ENCODE measurements at regions not wholly inside any gene's neighbourhood (a gene's known extent, or its start where the extent isn't known, plus 50 kb on each side); places are given as distances from the start of the nearest gene placed in this dataset.

DNA sequence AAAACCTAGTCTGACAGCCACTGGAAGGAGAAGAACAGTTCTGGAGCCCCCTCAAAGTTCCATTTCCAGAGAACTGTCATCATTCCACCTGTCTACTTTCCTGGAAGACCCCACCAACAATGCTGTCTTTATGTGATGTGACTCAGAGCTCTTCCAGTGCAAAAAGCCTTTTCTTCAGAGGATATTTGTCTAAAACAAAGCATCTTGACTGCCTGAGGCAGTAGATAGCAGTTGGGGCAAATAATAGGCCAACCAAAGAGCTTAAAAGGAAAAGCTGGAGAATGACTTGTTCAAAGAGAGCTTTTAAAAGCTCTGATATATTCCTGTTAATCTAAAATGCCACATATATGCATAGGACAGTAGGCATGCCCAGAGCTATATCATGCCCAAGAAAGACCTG is 62.6 kb downstream of the MIS18A start:
- DNase-seq (ENCODE audit: low spot score) = no peak

DNA sequence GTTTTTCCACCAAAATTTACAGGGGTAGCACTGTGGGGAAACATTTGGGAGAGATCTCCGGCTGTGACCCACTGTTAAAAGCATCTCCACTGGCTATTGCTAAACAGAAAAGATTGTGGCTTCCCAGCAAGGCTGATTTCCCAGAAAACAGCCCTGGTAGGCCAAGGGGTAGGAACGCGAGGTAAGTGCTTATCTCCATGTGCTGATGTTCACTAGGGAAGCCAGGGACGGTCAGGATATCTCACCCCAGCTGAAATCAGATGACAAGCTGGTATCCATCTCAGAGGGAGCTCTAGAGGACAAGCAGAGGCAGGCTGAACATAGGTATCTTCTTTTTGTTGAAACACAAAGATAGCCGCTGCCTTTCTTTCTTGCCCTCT is 63.6 kb downstream of the MIS18A start:
- DNase-seq (ENCODE audit: low spot score) = no peak

- no peak for DNase-seq (ENCODE audit: low spot score)
Measured at GRCh38 chr21:32214654-32215305, 64.1 kb downstream of the MIS18A start.

DNA sequence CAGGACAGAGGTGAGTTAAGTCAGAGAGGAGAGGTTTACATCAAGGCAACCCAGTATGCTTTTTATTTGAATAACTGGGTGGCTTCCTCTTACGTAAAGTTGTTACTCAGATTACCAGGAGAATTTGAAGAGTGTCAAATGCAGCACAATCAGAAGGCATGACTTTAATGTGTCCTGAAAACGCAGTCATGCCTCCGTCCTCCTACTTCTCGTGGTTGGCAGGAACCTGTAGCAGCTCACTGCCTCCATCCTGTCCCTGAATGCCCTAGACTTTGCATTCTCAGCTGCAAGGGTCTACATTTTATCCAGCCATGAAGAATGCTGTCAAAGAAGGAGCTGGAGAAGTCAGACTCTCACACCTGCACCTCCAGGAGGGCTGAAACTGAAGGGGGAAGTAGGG is 66.7 kb downstream of the MIS18A start:
- DNase-seq (ENCODE audit: low spot score) = no peak

DNA sequence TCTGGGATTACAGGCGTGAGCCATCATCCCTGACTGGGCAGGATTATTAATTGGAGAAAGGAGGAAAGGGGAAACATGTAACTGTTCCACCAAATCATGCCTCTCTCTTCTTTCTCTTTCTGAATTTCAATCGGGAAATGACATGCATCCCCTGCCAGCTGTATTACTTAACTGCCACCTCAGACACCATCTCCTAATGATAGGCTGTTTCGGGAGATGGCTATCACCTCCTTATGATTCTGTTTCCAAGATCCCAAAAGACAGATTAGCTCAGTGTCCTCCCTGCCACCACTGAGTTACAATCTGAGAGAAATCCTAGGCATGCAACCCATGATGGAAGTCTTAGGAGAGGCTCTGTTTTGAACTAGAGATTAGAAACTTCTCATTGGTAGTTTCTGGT is 67.5 kb downstream of the MIS18A start:
- no peak for DNase-seq (ENCODE audit: low spot score)

- no peak for DNase-seq (ENCODE audit: low spot score)
Measured at GRCh38 chr21:32209580-32209979, 69.3 kb downstream of the MIS18A start.

DNA sequence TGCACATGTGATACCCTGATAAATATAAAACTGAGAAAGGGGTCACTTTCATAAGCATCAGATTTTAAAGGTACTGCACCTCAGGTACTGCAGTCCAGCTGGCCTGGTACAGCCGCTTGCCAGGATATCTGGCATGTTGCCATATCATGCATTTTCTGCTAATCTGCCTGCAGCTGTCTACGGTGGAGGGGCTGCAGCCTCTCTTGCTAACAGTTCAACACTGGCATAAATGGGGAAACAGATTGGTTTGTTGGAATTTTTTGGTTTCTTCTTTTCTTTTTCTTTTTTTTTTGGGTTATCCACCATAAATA is 71.5 kb downstream of the MIS18A start:
- DNase-seq (ENCODE audit: low spot score) = no peak

GRCh38 chr21:32206631-32207405 is 72.0 kb downstream of the MIS18A start:
- no peak for DNase-seq (ENCODE audit: low spot score)

GRCh38 chr21:32203877-32204480 is 74.9 kb downstream of the MIS18A start:
- no peak for DNase-seq (ENCODE audit: low spot score)

DNA sequence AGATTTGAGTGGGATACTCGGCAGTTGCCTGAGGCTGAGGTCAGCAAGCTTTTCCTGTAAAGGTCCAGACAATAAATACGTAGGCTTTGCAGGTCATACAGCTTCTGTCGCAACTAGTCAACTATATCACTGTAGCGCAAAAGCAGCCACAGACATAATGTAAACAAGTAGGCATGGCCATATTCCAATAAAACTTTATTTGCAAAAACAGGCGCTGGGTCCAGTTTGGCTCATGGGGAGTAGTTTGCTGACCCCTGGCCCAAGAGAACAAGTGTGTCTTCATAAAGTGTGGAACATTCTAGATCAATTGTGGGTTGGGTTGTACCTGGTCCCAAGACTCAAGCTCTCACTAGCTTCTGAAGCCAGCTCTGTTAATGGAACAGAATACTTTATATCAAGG is 78.8 kb downstream of the MIS18A start:
- DNase-seq (ENCODE audit: low spot score) = no peak

DNA sequence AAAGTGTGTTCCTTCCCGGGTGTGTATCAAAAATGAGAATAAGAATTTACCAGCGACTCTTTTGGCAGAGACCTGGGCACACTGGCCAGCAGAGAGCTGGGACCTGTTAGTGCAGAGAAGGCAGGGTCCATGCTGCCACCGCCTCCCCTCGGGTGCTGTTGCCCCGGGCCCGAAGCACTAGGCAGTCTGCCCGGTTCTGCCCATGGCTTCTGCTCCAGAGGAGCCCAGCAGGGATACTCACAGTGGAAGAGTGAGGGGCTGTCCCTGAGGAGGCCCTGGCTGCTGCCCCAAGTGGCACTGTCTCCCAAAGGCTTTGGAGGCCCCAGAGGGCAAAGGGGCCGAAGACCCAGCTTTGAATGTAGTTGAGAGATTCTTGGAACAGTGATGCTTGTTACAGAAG is 80.5 kb downstream of the MIS18A start:
- DNase-seq (ENCODE audit: low spot score) = no peak

DNA sequence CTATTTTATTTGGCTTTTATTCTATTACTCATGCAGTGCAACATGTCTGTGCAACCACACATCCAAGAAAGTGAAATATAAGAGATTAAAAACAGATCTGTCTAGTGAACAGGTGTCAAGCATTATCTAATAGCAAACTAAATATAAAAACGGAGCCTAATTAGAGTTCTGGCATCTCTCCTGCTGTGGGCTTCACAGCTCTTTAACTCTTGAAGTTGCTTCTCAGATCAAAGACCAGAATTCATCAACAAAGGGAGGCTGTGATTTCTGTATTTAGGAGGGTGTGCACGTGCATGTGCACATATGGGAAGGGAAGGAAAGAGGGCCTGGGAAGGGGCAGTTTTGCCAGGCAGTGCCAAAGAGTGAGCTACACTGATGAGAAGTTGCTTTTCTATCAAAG is 81.0 kb downstream of the MIS18A start:
- no peak for DNase-seq (ENCODE audit: low spot score)

DNA sequence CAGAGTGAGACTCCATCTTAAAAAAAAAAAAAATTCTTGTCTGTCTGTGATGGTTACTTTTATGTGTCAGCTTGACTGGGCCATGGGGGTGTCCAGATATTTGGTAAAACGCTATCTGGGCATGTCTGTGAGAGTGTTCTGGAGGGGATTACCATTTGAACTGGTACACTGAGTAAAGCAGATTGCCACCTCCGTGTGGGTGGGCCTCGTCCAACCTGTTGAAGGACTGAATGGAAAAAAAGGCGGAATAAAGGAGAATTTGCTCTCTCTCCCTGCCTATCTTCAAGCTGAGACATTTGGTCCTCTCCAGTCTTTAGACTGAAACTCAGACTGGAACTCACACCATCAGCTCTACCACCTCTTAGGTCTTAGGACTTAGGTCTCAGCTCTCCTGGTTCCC is 82.8 kb downstream of the MIS18A start:
- DNase-seq (ENCODE audit: low spot score) = no peak

DNA sequence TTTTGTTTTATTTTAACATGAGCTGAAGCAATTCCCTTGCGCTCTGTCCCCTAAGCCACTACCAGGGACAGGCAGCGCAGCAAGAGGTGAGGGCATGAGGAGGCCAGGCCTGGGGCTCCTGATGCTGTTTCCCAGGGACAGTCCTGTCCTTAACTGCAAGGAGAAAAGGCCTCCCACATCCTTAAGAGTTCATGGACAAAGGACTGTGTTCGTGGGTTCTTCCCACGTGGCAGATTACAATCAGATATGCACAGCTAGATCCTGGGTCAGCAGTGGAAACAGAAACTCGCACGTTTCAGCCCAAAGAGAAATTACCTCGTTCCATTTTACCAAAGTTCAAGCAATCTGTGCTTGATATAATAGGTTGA is 85.8 kb downstream of the MIS18A start:
- no peak for DNase-seq (ENCODE audit: low spot score)

- DNase-seq (ENCODE audit: low spot score) = no peak
Measured at GRCh38 chr21:32192291-32193097, 86.4 kb downstream of the MIS18A start.

GRCh38 chr21:32190493-32191144 is 88.2 kb downstream of the MIS18A start:
- DNase-seq (ENCODE audit: low spot score) = no peak

DNA sequence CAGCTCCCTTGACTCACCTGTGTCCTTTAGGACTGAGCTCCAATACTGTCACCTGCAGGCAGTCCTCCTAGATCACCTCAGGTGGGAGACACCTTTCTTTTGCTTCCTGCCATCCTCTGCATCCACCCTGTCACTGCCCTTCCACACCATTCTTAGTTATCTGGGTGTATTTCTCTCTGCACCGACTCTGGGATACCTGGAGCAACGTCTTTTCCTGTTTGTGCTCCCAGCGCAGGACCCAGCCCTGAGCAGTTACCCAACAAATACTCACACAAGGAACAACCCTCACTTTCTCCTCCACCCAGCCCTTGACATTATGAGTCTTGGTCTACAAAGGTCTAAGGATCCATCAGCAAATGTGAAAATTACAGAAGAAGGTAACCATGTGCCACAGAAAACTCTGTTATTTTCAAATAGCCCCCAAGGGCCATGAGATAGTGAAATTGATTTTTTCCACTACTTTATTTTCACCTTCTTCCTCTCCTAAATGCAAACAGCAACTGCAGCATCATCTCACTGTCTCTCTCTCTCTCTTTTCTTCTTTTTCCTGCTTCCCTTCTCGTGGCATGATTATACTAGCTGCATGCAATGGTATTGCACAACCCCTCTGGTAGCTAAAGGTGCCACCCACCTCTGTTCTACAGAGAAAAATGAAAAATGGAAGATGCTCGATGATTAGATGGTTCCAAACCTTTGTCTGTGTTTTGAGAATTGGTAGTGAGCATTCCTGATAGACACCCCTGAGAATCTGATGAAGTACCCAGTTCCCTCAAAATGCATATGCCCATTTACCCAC is 89.0 kb downstream of the MIS18A start:
- peak; percentile 31 for DNase-seq (ENCODE audit: low spot score)

DNA sequence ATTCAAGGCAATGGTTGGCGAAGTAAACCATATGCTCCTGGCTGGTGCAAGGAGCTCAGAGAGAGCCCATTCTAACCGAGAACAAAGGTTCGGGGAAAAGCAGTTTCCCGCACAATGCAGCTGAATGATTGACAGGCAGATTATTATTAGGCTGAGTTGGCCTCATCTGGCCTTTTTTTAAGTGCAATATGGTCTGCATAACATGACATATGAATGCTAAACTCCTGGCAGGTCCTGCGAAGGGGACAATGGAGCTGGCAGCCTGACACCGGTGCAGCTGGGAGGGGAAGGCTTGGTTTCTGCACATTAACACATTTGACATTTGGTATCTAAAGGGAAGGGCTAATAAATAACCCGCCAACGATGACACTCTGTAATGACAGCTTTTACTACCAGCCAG is 92.0 kb downstream of the MIS18A start:
- no peak for DNase-seq (ENCODE audit: low spot score)

DNA sequence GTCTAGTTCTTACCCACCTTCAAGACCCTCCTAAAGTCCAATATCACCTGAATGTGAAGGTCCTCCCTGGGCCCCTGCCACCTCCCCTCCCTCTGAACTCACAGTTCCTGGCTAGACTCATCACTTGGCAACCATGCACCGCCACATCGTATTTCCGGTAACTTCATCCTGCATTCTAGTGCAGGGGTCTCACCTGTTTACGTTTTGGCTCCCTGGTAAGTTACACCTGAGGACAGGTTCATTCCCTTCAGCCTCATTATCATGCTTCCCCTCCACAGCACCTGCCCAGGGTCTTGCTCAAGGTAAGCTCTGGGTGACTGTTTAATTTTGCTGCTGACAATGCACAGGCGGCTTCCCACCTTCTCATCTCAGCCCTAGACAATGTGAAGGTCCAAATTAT is 93.1 kb downstream of the MIS18A start:
- no peak for DNase-seq (ENCODE audit: low spot score)

GRCh38 chr21:32185103-32185502 is 93.7 kb downstream of the MIS18A start:
- no peak for DNase-seq (ENCODE audit: low spot score)

DNA sequence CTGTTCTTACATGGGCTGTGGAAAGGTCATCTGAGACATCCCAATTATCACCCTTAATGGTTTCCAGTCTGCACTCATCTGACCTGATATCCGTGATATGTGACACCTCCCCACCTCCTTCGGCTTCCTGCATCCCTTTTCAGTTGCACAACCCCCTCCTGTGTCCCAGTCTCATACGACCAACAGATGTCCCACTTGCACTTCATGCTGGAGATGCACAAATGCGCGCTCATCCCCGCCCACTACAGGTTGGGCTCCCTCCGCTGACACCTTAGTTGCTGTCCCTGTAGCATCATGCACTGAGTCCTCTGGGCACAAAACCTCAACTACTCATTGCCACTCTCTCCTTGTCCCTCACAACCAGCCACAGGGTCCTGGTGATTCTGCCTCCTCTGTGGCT is 94.4 kb downstream of the MIS18A start:
- no peak for DNase-seq (ENCODE audit: low spot score)

DNA sequence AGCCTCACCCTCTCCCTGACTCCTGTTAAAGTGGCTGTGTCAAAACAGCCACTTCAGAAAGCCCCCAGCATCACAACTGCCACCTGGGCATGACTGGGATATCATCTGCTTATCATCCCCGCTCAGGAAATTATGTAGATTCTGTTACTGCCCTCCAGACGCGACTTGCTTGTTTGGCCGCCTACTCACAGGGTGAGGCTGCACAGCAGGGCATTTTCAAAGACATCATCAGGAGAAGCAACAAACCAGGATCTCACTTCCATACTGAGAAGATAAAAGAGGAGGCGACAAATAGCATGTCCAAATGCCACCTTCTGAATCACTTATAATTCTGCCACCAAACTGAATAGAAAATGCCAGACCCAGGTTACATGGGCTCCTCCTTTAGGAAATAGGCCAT is 94.8 kb downstream of the MIS18A start:
- no peak for DNase-seq (ENCODE audit: low spot score)

Data from Ammon's horn (tissue), 1 donor.